Panc1 (cell line): ENCODE measurements at regions not wholly inside any gene's neighbourhood (a gene's known extent, or its start where the extent isn't known, plus 50 kb on each side); places are given as distances from the start of the nearest gene placed in this dataset.

Experiments
- ATAC-seq: fragments of 200-7000 bp; cut with Tn5 transposase; 2 replicates; pipeline ENCODE4 v1.9.1; 2020; ENCODE audit warnings: mild to moderate bottlenecking, moderate library complexity
- BruUV-seq: library from RNA; stranded (reverse); fragments of 400-500 nt; replicated peaks from 2 replicates; lab custom pipeline; 2021; lab: Mats Ljungman, UMichigan
- CTCF ChIA-PET: fragments of 300-600 bp; sonication (Branson Sonifier 250); formaldehyde crosslinking; loops from one replicate; lab custom pipeline; 2022; ENCODE audit warnings: antibody characterized with exemption; lab: Charles Lee
- POLR2A ChIA-PET: fragments of 300-600 bp; sonication (Branson Sonifier 250); formaldehyde crosslinking; loops from one replicate; lab custom pipeline; 2022; ENCODE audit warnings: antibody characterized with exemption; lab: Charles Lee
- DNase-seq: peaks from one replicate; pipeline ENCODE4 v3.0.0-alpha.2; 2010; ENCODE audit warnings: low read depth, low spot score
- H3K27ac ChIP-seq: 2 replicates; pipeline ENCODE4 v1.5.1; 2011; ENCODE audit warnings: mild to moderate bottlenecking, low read length, inconsistent platforms
- H3K27me3 ChIP-seq: fragments of 200-500 bp; sonication (Bioruptor generic); 2 replicates; pipeline ENCODE4 v1.6.0; 2014; ENCODE audit warnings: low read length, inconsistent platforms; ENCODE audit not compliant: control insufficient read depth, insufficient read depth
- H3K36me3 ChIP-seq: fragments of 200-500 bp; sonication (Bioruptor generic); 2 replicates; pipeline ENCODE4 v1.5.1; 2014; ENCODE audit warnings: inconsistent platforms, mild to moderate bottlenecking, low read length, moderate library complexity; ENCODE audit not compliant: control insufficient read depth, insufficient read depth
- H3K4me1 ChIP-seq: 2 replicates; pipeline ENCODE4 v1.5.1; 2011; ENCODE audit warnings: inconsistent platforms, mild to moderate bottlenecking, low read length, moderate library complexity; ENCODE audit not compliant: control insufficient read depth, insufficient read depth
- H3K4me3 ChIP-seq, 2 experiments: 2 replicates each; pipeline ENCODE4 v1.5.1; 2011 to 2012; ENCODE audit warnings: low read depth in 2 of 2, low read length in 2 of 2, mild to moderate bottlenecking in 2 of 2, inconsistent platforms in 1 of 2, moderate library complexity in 1 of 2
- H3K9me3 ChIP-seq: fragments of 200-500 bp; sonication (Bioruptor generic); 2 replicates; pipeline ENCODE4 v1.5.1; 2014; ENCODE audit warnings: low read depth, mild to moderate bottlenecking, inconsistent platforms, low read length, moderate library complexity; ENCODE audit not compliant: control insufficient read depth, insufficient read depth
- POLR2AphosphoS5 ChIP-seq: IDR thresholded peaks from 2 replicates; pipeline ENCODE4 v1.6.1; 2012; ENCODE audit warnings: mild to moderate bottlenecking, low read depth, low read length, moderate library complexity
- SIN3A ChIP-seq: IDR thresholded peaks from 2 replicates; pipeline ENCODE4 v1.6.1; 2012; ENCODE audit warnings: low read depth, mild to moderate bottlenecking, low read length, moderate library complexity, borderline replicate concordance; ENCODE audit not compliant: insufficient read depth
- TCF7L2 ChIP-seq: IDR thresholded peaks from 2 replicates; pipeline ENCODE4 v1.6.1; 2011; ENCODE audit warnings: mild to moderate bottlenecking, low read depth, low read length, inconsistent platforms
- in situ Hi-C: cut with HindIII; loops from 2 replicates; pipeline ENCODE4 v1.10.0; 2016; ENCODE audit warnings: low sequenced_read_pairs, low pct_unique_long_range_greater_than_20kb
- intact Hi-C: fragments of 100-400 bp; cut with micrococcal nuclease; formaldehyde crosslinking; loops from one replicate; pipeline ENCODE4 v1.10.0; 2022; ENCODE audit not compliant: unreplicated experiment
- TF ChIP-seq, protein P1 (sequence below): fragments of 450-650 bp; IDR thresholded peaks from 2 replicates; pipeline ENCODE4 v1.5.1; 2017; ENCODE audit warnings: mild to moderate bottlenecking
- TF ChIP-seq, protein P2 (sequence below), 2 experiments: IDR thresholded peaks; 2 replicates each; pipeline ENCODE4 v1.6.1; 2011 to 2012; ENCODE audit warnings: low read depth in 2 of 2, control low read depth in 1 of 2, low read length in 1 of 2, mild to moderate bottlenecking in 1 of 2, moderate library complexity in 1 of 2; ENCODE audit not compliant: insufficient read depth in 1 of 2

DNA sequence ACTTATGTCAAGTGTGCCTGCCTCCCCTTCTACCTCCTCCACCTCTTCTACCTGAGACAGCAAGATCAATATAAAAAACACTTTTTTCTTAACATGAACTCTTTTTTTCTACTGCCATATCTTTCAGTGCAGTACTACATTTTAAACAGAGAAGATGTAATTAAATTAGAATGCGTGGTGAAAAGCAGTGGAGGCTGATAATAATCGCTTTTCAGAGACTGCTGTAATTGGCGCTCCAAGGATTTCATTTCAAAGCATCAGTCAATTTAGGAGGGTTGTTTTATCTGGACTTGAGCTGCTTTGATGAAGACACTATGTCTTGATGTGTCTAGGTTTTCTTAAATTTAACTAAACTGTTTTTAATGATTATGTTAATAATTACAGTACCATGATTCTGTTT, 85.3 kb upstream of the CRBN start:
- in situ Hi-C loops = no loop called here
- H3K4me1 ChIP-seq = no peaks in the 10 kb centered on the region
- H3K36me3 ChIP-seq = no peaks in the 10 kb centered on the region
- POLR2A ChIA-PET = no interaction called here
- CTCF ChIA-PET = no interaction called here
- BruUV-seq = no TSS peak
- TF ChIP-seq POLR2AphosphoS5 (no peak), SIN3A (no peak), TCF7L2 (no peak)
- TF ChIP-seq, protein P1, sequence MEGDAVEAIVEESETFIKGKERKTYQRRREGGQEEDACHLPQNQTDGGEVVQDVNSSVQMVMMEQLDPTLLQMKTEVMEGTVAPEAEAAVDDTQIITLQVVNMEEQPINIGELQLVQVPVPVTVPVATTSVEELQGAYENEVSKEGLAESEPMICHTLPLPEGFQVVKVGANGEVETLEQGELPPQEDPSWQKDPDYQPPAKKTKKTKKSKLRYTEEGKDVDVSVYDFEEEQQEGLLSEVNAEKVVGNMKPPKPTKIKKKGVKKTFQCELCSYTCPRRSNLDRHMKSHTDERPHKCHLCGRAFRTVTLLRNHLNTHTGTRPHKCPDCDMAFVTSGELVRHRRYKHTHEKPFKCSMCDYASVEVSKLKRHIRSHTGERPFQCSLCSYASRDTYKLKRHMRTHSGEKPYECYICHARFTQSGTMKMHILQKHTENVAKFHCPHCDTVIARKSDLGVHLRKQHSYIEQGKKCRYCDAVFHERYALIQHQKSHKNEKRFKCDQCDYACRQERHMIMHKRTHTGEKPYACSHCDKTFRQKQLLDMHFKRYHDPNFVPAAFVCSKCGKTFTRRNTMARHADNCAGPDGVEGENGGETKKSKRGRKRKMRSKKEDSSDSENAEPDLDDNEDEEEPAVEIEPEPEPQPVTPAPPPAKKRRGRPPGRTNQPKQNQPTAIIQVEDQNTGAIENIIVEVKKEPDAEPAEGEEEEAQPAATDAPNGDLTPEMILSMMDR = no peak
- TF ChIP-seq, protein P2, sequence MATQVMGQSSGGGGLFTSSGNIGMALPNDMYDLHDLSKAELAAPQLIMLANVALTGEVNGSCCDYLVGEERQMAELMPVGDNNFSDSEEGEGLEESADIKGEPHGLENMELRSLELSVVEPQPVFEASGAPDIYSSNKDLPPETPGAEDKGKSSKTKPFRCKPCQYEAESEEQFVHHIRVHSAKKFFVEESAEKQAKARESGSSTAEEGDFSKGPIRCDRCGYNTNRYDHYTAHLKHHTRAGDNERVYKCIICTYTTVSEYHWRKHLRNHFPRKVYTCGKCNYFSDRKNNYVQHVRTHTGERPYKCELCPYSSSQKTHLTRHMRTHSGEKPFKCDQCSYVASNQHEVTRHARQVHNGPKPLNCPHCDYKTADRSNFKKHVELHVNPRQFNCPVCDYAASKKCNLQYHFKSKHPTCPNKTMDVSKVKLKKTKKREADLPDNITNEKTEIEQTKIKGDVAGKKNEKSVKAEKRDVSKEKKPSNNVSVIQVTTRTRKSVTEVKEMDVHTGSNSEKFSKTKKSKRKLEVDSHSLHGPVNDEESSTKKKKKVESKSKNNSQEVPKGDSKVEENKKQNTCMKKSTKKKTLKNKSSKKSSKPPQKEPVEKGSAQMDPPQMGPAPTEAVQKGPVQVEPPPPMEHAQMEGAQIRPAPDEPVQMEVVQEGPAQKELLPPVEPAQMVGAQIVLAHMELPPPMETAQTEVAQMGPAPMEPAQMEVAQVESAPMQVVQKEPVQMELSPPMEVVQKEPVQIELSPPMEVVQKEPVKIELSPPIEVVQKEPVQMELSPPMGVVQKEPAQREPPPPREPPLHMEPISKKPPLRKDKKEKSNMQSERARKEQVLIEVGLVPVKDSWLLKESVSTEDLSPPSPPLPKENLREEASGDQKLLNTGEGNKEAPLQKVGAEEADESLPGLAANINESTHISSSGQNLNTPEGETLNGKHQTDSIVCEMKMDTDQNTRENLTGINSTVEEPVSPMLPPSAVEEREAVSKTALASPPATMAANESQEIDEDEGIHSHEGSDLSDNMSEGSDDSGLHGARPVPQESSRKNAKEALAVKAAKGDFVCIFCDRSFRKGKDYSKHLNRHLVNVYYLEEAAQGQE (IDR thresholded peaks at IDR 0.05; ENCODE audit: insufficient read depth in 1 of 2, low read depth in 2 of 2, low read length in 1 of 2) = no peak
- no peaks in the 10 kb centered on the region for H3K27me3 ChIP-seq
- no peak overlapping the region for H3K4me3 ChIP-seq
- DNase-seq (no peak), ATAC-seq (no peak)
- intact Hi-C loops = no loop called here
- no peak overlapping the region for H3K27ac ChIP-seq
- no peaks in the 10 kb centered on the region for H3K9me3 ChIP-seq

DNA sequence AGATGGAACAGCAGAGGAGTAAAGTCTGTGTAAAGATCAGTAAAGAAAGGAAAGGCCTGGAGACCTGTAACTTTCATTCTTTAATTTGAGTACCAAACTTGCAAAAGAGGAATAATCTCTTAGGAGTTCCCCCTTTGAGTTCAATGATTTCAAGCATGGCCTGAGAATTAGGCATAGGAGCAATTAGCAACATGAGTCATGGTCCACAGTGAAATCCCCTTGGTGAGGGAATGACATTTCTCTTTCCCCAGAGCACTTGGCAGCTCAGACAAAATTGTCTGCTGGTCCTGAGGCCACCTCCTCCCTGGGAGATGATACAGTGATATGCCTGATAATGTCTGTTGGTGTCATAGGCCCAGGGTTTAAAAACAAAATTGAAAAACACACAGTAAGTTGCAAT, 81.4 kb upstream of the CRBN start:
- intact Hi-C loops = no loop called here
- BruUV-seq = no TSS peak
- Histone ChIP-seq H3K9me3 (no peaks in the 10 kb centered on the region), H3K27ac (no peak overlapping the region), H3K27me3 (no peaks in the 10 kb centered on the region), H3K4me3 (no peak overlapping the region), H3K4me1 (no peaks in the 10 kb centered on the region), H3K36me3 (no peaks in the 10 kb centered on the region)
- DNase-seq (no peak), ATAC-seq (no peak)
- POLR2A ChIA-PET = no interaction called here
- CTCF ChIA-PET = no interaction called here
- in situ Hi-C loops = no loop called here
- no peak for TF ChIP-seq POLR2AphosphoS5
- TF ChIP-seq, protein P1 = no peak
- TF ChIP-seq TCF7L2 = no peak
- TF ChIP-seq, protein P2 (IDR thresholded peaks at IDR 0.05; ENCODE audit: insufficient read depth in 1 of 2, low read depth in 2 of 2, low read length in 1 of 2) = no peak
- no peak for TF ChIP-seq SIN3A
